ENCODE measurements at regions not wholly inside any gene's neighbourhood (a gene's known extent, or its start where the extent isn't known, plus 50 kb on each side); places are given as distances from the start of the nearest gene placed in this dataset.

DNA sequence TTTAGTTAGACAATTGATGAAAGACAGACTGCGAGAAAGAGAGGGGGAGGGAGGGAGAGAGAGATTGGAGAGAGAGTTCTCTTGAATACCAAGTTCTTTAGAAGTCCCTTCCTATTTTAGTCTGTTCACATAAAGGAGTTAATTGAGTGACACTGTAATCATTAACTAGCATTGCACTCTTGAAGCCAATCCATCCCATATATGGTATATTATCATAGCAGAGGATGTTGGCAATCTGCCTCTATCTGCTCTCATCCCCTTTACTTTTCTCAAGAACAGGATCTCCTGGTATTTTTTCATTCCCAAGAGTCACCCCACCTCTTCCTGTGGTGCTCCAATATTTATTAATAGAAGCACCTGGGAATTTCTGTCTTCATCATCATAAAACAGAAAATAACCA lies 959.6 kb upstream of the NDST4 start:
- Histone ChIP-seq H3K56ac (ENCODE audit: extremely low read depth, insufficient read depth, low read length) (no peak overlapping the region; the same call in 1 of the 2 replicates), H2BK20ac (ENCODE audit: low read depth, low read length) (no peak overlapping the region), H2AFZ (replicated peaks; ENCODE audit: low read length, poor library complexity) (no peak overlapping the region), H2AK5ac (ENCODE audit: low read depth, low read length) (no peak overlapping the region), H3K9me1 (ENCODE audit: insufficient read depth, low read length) (no peaks in the 10 kb centered on the region), H3K9me3 (ENCODE audit: control insufficient read depth, insufficient read depth, low read length) (peaks cover 2% of the 10 kb centered on the region), H2BK5ac (ENCODE audit: low read depth, low read length, poor library complexity, severe bottlenecking) (no peak overlapping the region), H3K27me3 (ENCODE audit: control insufficient read depth, insufficient read depth, low read length) (no peaks in the 10 kb centered on the region), H3K4me2 (ENCODE audit: low read depth, low read length) (no peak overlapping the region), H3K9ac (ENCODE audit: low read depth, low read length) (no peak overlapping the region), H3K4me1 (ENCODE audit: control insufficient read depth, insufficient read depth, low read length) (no peaks in the 10 kb centered on the region), H3K23ac (ENCODE audit: low read depth, low read length) (no peak overlapping the region), H3K4me3 (ENCODE audit: insufficient read depth, low read depth, low read length) (no peak overlapping the region), H2BK15ac (ENCODE audit: low read depth, low read length) (no peak overlapping the region), H4K91ac (ENCODE audit: insufficient read depth, low read depth, low read length) (no peak overlapping the region), H3K36me3 (ENCODE audit: control insufficient read depth, insufficient read depth, low read length) (no peaks in the 10 kb centered on the region), H3K27ac (ENCODE audit: insufficient read depth, low read length) (no peak overlapping the region), H3K14ac (replicated peaks; ENCODE audit: low read depth, low read length) (no peak overlapping the region), H2BK120ac (ENCODE audit: low read depth, low read length) (no peak overlapping the region), H2AK9ac (replicated peaks; ENCODE audit: low read depth, low read length, poor library complexity) (no peak overlapping the region), H3K79me1 (ENCODE audit: low read depth in 1 of 2, low read length in 2 of 2) (no peaks in the 10 kb centered on the region), H4K8ac (ENCODE audit: low read depth in 2 of 2, low read length in 2 of 2) (no peak overlapping the region), H4K5ac (ENCODE audit: low read depth, low read length) (no peak overlapping the region), H3K4ac (ENCODE audit: low read depth, low read length) (no peak overlapping the region), H4K20me1 (ENCODE audit: insufficient read depth, low read length) (no peaks in the 10 kb centered on the region), H3K18ac (ENCODE audit: low read depth, low read length) (no peak overlapping the region)
- dilution Hi-C loops (cut with HindIII; ENCODE audit: low sequenced_read_pairs, unreplicated experiment), result no loop called here
- in situ Hi-C loops (cut with MboI; ENCODE audit: low sequenced_read_pairs), result no loop called here
- CTCF ChIA-PET, result no interaction called here
- ATAC-seq (ENCODE audit: low read depth) (no peak), DNase-seq (no peak)
- BruUV-seq (replicated peaks), result no TSS peak
- POLR2A ChIA-PET (ENCODE audit: unreplicated experiment), result no interaction called here
- WGBS, 2 experiments (ENCODE audit: extremely low coverage in 2 of 2, insufficient read length in 1 of 2), result no CpG with 5 or more reads among the region's 1 CpG
- intact Hi-C loops (cut with micrococcal nuclease), result no loop called here
- TF ChIP-seq MAFK (IDR thresholded peaks at IDR 0.05; ENCODE audit: low read depth, low read length) (no peak), POLR2A (IDR thresholded peaks at IDR 0.05; ENCODE audit: low read depth, low read length) (no peak), MAZ (IDR thresholded peaks at IDR 0.05; ENCODE audit: borderline replicate concordance, low read depth, low read length) (no peak), MXI1 (IDR thresholded peaks at IDR 0.05; ENCODE audit: borderline replicate concordance, low read depth, low read length) (no peak), BHLHE40 (IDR thresholded peaks at IDR 0.05; ENCODE audit: low read depth, low read length) (no peak), RAD21 (IDR thresholded peaks at IDR 0.05; ENCODE audit: low read length) (no peak), CEBPB (IDR thresholded peaks at IDR 0.05; ENCODE audit: low read depth, low read length) (no peak), SMC3 (IDR thresholded peaks at IDR 0.05; ENCODE audit: low read depth, low read length) (no peak), CHD1 (IDR thresholded peaks at IDR 0.05; ENCODE audit: low read depth, low read length) (no peak), FOS (IDR thresholded peaks at IDR 0.05; ENCODE audit: low read depth, low read length) (no peak), NFE2L2 (IDR thresholded peaks at IDR 0.05; ENCODE audit: low read depth, low read length) (no peak), RFX5 (IDR thresholded peaks at IDR 0.05; ENCODE audit: low read depth, low read length) (no peak), RCOR1 (IDR thresholded peaks at IDR 0.05; ENCODE audit: insufficient replicate concordance, low read length) (no peak)
- TF ChIP-seq, protein P1, sequence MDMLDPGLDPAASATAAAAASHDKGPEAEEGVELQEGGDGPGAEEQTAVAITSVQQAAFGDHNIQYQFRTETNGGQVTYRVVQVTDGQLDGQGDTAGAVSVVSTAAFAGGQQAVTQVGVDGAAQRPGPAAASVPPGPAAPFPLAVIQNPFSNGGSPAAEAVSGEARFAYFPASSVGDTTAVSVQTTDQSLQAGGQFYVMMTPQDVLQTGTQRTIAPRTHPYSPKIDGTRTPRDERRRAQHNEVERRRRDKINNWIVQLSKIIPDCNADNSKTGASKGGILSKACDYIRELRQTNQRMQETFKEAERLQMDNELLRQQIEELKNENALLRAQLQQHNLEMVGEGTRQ (IDR thresholded peaks at IDR 0.05; ENCODE audit: low read depth, low read length), result no peak
- TF ChIP-seq, protein P2, sequence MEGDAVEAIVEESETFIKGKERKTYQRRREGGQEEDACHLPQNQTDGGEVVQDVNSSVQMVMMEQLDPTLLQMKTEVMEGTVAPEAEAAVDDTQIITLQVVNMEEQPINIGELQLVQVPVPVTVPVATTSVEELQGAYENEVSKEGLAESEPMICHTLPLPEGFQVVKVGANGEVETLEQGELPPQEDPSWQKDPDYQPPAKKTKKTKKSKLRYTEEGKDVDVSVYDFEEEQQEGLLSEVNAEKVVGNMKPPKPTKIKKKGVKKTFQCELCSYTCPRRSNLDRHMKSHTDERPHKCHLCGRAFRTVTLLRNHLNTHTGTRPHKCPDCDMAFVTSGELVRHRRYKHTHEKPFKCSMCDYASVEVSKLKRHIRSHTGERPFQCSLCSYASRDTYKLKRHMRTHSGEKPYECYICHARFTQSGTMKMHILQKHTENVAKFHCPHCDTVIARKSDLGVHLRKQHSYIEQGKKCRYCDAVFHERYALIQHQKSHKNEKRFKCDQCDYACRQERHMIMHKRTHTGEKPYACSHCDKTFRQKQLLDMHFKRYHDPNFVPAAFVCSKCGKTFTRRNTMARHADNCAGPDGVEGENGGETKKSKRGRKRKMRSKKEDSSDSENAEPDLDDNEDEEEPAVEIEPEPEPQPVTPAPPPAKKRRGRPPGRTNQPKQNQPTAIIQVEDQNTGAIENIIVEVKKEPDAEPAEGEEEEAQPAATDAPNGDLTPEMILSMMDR (conservative IDR thresholded peaks at IDR 0.05; ENCODE audit: low read depth, low read length), result no peak
- TF ChIP-seq, protein P3, sequence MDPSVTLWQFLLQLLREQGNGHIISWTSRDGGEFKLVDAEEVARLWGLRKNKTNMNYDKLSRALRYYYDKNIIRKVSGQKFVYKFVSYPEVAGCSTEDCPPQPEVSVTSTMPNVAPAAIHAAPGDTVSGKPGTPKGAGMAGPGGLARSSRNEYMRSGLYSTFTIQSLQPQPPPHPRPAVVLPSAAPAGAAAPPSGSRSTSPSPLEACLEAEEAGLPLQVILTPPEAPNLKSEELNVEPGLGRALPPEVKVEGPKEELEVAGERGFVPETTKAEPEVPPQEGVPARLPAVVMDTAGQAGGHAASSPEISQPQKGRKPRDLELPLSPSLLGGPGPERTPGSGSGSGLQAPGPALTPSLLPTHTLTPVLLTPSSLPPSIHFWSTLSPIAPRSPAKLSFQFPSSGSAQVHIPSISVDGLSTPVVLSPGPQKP (IDR thresholded peaks at IDR 0.05; ENCODE audit: borderline replicate concordance, low read depth, low read length), result no peak

Data from IMR-90 (cell line).